ENCODE measurements at regions not wholly inside any gene's neighbourhood (a gene's known extent, or its start where the extent isn't known, plus 50 kb on each side); places are given as distances from the start of the nearest gene placed in this dataset.

DNA sequence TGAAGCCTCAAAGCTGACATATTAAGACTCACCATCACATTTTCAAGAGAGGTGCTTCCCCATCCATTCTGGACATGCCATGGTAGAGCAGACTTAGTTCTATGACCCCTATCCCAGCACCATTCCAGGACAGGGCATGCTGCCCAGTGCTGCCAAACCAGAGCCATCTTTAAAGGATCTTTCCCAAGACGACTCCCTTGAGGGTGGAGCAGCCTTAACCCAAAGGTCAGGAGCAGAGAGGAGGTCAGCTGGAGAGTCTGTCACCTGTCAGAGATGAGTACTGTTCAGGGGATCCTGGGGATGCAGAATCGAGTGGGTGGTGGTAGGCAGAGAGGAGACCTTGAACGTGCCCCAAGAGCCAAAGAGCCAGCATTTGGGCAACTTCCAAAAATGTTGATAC is 459.8 kb downstream of the STK39 start:
- TF ChIP-seq, protein P1, sequence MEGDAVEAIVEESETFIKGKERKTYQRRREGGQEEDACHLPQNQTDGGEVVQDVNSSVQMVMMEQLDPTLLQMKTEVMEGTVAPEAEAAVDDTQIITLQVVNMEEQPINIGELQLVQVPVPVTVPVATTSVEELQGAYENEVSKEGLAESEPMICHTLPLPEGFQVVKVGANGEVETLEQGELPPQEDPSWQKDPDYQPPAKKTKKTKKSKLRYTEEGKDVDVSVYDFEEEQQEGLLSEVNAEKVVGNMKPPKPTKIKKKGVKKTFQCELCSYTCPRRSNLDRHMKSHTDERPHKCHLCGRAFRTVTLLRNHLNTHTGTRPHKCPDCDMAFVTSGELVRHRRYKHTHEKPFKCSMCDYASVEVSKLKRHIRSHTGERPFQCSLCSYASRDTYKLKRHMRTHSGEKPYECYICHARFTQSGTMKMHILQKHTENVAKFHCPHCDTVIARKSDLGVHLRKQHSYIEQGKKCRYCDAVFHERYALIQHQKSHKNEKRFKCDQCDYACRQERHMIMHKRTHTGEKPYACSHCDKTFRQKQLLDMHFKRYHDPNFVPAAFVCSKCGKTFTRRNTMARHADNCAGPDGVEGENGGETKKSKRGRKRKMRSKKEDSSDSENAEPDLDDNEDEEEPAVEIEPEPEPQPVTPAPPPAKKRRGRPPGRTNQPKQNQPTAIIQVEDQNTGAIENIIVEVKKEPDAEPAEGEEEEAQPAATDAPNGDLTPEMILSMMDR (IDR thresholded peaks at IDR 0.05): no peak
- H3K36me3 ChIP-seq (replicated peaks in 1 of 2; ENCODE audit: control insufficient read depth in 1 of 2, insufficient read depth in 2 of 2, low read length in 2 of 2): no peaks in the 10 kb centered on the region
- Mint-ChIP-seq H3K27me3 (ENCODE audit: low read depth in 3 of 3) (peaks cover 1 to 5% (median 4%) of the 10 kb centered on the region in 3 donors), H3K4me3 (no peak overlapping the region), H3K9me3 (peaks cover 0 to 8% (median 4%) of the 10 kb centered on the region in 7 donors), H3K27ac (no peak overlapping the region), H3K36me3 (no peaks in the 10 kb centered on the region), H3K4me1 (no peaks in the 10 kb centered on the region)
- no peaks in the 10 kb centered on the region for H3K27me3 ChIP-seq (ENCODE audit: control insufficient read depth in 2 of 2, insufficient read depth in 2 of 2, low read length in 2 of 2)
- intact Hi-C loops (cut with micrococcal nuclease): no loop called here
- no peak overlapping the region for H3K4me2 ChIP-seq (replicated peaks; ENCODE audit: extremely low read depth, low read length, poor library complexity, severe bottlenecking)
- DNase-seq: no peak
- no peaks in the 10 kb centered on the region for H3K4me1 ChIP-seq (ENCODE audit: control insufficient read depth in 1 of 2, insufficient read depth in 2 of 2, low read length in 2 of 2)
- H2AFZ ChIP-seq (ENCODE audit: insufficient read depth, low read depth, low read length, poor library complexity, severe bottlenecking): no peak overlapping the region
- H4K20me1 ChIP-seq (ENCODE audit: insufficient read depth, low read length): no peaks in the 10 kb centered on the region
- WGBS (ENCODE audit: insufficient coverage): 80% methylated on average over 3 of the region's 3 CpGs
- no peak overlapping the region for H3K27ac ChIP-seq (ENCODE audit: low read depth in 1 of 2, low read length in 2 of 2)
- H3K9ac ChIP-seq (ENCODE audit: insufficient read depth, low read length, poor library complexity, severe bottlenecking): no peak overlapping the region
- H3K4me3 ChIP-seq (replicated peaks in 1 of 3; ENCODE audit: low read depth in 2 of 3, low read length in 3 of 3): no peak overlapping the region
- no peaks in the 10 kb centered on the region for H3K79me2 ChIP-seq (ENCODE audit: insufficient read depth, low read length)
- no peaks in the 10 kb centered on the region for H3K9me3 ChIP-seq (replicated peaks in 1 of 2; ENCODE audit: control insufficient read depth in 1 of 2, insufficient read depth in 1 of 2, low read length in 2 of 2)

DNA sequence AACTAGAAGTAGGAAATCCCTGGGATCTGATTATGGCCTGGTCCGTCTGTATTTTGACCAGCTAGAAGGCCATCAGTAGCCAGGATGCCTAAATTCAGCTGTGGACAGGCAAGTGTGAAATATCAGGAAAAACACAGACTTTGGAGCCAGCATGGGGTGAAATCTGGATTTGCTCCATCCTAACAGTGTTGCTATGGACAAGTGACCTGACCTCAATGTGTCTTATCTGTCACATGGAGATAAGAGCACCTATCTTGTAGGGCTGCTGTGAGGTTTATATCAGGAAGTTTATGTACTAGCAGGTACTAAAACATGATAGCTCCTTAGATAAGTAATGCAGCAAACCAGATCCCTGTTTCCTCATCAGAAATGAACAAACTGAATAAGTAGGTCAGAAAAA is 460.4 kb downstream of the STK39 start:
- H3K79me2 ChIP-seq (ENCODE audit: insufficient read depth, low read length): no peaks in the 10 kb centered on the region
- 88% methylated on average over 1 of the region's 1 CpG for WGBS (ENCODE audit: insufficient coverage)
- no peak for DNase-seq
- Mint-ChIP-seq H3K27me3 (ENCODE audit: low read depth in 3 of 3) (peaks cover 1 to 5% (median 4%) of the 10 kb centered on the region in 3 donors), H3K27ac (no peak overlapping the region), H3K4me3 (no peak overlapping the region), H3K4me1 (no peaks in the 10 kb centered on the region), H3K36me3 (no peaks in the 10 kb centered on the region), H3K9me3 (peaks cover 0 to 8% (median 4%) of the 10 kb centered on the region in 7 donors)
- intact Hi-C loops (cut with micrococcal nuclease): no loop called here
- H3K4me1 ChIP-seq (ENCODE audit: control insufficient read depth in 1 of 2, insufficient read depth in 2 of 2, low read length in 2 of 2): no peaks in the 10 kb centered on the region
- H3K4me2 ChIP-seq (replicated peaks; ENCODE audit: extremely low read depth, low read length, poor library complexity, severe bottlenecking): no peak overlapping the region
- no peaks in the 10 kb centered on the region for H3K36me3 ChIP-seq (replicated peaks in 1 of 2; ENCODE audit: control insufficient read depth in 1 of 2, insufficient read depth in 2 of 2, low read length in 2 of 2)
- no peaks in the 10 kb centered on the region for H3K9me3 ChIP-seq (replicated peaks in 1 of 2; ENCODE audit: control insufficient read depth in 1 of 2, insufficient read depth in 1 of 2, low read length in 2 of 2)
- no peak overlapping the region for H2AFZ ChIP-seq (ENCODE audit: insufficient read depth, low read depth, low read length, poor library complexity, severe bottlenecking)
- H3K27ac ChIP-seq (ENCODE audit: low read depth in 1 of 2, low read length in 2 of 2): no peak overlapping the region
- TF ChIP-seq, protein P1 (IDR thresholded peaks at IDR 0.05): no peak
- H4K20me1 ChIP-seq (ENCODE audit: insufficient read depth, low read length): no peaks in the 10 kb centered on the region
- H3K4me3 ChIP-seq (replicated peaks in 1 of 3; ENCODE audit: low read depth in 2 of 3, low read length in 3 of 3): no peak overlapping the region
- no peaks in the 10 kb centered on the region for H3K27me3 ChIP-seq (ENCODE audit: control insufficient read depth in 2 of 2, insufficient read depth in 2 of 2, low read length in 2 of 2)
- no peak overlapping the region for H3K9ac ChIP-seq (ENCODE audit: insufficient read depth, low read length, poor library complexity, severe bottlenecking)

All from CD14-positive monocyte (primary cell).